AG08395 (cell line): ENCODE measurements at regions not wholly inside any gene's neighbourhood (a gene's known extent, or its start where the extent isn't known, plus 50 kb on each side); places are given as distances from the start of the nearest gene placed in this dataset.
"Not testable (repeated sequence)": the region's sequence is repeated elsewhere in the genome, so short reads cannot be mapped to it uniquely, and the experiment has no call there.

Experiments
- DNase-seq: peaks from one replicate; pipeline ENCODE4 v3.0.0; 2012; ENCODE audit warnings: mixed read lengths, low spot score

DNA sequence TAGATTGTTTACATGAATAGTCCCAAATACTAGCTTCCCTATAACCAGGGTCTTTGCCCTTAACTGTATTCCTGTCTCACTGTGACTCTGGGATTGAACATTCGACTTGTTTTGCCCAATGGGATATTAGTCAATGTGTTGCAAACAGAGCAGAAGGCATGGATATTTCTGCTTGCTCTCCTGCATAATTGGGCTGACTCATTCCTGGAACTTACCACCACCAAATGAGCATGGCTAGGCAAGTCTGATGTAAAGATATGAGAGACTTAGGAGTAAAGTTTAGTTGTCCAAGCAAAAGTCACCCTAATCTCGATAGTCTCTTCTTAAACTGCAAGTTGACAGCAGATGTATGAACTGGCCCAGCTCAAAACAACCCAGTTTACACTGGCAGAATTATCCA lies 273.5 kb upstream of the CCNG1 start:
- DNase-seq = no peak

GRCh38 chr5:163165277-163165676 lies 272.1 kb upstream of the CCNG1 start:
- no peak for DNase-seq

DNA sequence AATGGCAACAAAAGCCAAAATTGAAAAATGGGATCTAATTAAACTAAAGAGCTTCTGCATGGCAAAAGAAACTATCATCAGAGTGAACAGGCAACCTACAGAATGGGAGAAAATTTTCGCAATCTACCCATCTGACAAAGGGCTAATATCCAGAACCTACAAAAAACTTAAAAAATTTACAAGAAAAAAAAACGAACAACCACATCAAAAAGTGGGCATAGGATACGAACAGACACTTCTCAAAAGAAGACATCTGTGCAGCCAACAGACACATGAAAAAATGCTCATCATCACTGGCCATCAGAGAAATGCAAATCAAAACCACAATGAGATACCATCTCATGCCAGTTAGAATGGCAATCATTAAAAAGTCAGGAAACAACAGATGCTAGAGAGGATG lies 267.2 kb upstream of the CCNG1 start:
- DNase-seq = not testable (repeated sequence)

- DNase-seq = no peak
Measured at GRCh38 chr5:163172540-163173338, 264.7 kb upstream of the CCNG1 start.

DNA sequence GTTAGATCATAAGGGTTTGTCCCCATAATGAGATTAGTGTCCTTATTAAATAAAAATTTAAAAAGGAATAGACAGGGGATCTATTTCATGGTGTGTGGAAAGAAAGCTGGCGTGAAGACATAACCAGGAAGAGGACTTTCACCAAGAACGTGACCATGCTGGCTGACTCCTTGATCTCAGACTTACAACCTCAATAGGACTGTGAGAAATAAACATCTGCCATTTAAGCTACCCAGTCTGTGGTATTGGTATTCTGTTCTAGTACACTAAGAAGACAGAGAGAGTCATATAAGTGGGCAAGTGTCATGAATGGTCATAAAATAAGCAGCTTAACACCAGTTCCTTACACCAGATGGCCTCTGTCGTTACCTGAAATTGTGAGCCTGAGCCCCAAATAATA lies 259.4 kb upstream of the CCNG1 start:
- DNase-seq = no peak

DNA sequence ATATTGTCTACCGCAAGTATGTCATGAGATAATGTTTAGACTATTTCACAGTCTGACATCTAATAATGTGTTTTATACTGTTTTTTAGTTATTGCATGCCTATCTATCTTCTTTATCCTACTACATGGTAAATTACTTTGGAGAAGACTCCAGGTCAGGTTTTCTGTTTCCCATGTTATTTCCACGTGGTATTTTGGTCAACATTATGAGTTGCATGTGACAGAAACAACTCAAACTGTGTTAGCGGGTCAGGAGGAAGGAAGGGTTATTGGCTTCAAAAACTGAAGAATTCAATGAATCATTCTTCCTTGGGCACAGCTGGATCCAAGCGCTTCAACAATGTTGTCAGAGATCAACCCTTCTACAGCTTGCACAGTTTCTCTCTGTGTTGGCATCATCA lies 252.1 kb upstream of the CCNG1 start:
- no peak for DNase-seq

DNA sequence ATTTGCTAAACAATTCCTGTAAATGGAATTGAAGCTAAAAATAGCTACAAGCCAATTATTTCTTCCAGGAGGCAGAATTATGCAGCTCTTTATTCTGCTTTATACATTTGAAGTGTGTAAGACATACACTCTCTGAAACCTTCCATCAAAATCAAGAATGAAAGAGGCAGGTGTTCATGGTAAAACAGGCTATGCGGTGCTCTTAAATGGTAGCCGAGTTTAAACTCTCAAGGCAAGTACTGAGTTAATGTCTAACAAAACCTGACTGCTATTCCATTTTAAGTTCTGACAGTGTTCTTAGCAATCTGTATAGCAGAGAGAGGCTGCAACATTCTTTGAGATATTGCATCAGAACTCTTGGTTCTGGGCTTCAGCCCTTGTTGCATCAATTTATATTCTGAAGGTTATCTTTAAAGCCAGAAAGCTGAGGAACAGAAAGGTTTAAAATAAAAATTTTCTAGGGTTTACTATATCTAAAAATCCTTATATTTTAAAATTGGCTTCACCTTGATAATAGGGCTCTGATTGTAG lies 248.3 kb upstream of the CCNG1 start:
- DNase-seq = no peak

GRCh38 chr5:163190283-163190682 lies 247.1 kb upstream of the CCNG1 start:
- no peak for DNase-seq

- DNase-seq = no peak
Measured at GRCh38 chr5:163190784-163191183, 246.6 kb upstream of the CCNG1 start.

DNA sequence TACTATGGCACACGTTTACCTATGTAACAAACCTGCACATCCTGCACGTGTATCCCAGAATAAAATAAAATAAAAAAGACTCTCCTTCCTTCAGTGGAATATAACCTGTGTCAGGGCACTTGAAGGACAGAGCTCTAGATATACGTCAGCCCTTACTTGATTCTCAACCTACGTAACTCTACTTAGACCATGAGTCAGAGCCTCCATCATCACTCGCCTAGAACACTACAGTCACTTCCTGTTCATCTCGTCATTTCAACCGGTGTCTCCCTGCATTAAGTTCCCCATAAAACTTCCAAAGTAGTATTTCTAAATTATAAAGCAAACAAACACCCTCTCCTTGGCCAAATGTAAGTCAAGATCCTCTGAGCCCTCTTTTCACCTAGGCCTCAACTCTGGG lies 243.5 kb upstream of the CCNG1 start:
- no peak for DNase-seq

- no peak for DNase-seq
Measured at GRCh38 chr5:163205645-163206044, 231.8 kb upstream of the CCNG1 start.

- no peak for DNase-seq
Measured at GRCh38 chr5:163221581-163221980, 215.8 kb upstream of the CCNG1 start.

GRCh38 chr5:163222982-163223381 lies 214.4 kb upstream of the CCNG1 start:
- DNase-seq = no peak

DNA sequence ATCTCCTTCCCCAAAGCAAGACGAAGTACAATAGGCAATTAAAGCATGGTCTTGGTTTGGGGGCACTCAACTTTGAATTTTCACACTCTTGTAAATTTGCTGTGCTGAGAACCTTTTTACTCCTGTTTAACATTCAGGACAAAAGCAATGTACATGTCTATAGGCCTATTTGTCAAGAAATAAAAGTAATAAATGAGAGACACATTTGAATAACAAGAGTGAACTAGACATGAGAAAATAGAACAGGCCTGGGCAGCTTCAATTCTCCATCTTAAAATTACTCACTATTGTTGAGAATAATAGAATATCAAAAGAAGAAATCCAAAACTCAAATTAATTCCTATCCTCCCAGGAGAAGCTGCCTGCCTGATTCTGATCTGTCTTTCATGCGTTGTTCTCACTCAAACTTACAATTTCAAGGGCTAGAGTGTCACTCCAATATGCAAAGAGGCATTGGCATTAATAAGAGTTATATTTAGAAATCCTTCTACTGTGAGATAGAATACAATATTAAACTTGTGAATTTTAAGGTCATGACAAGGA lies 192.9 kb upstream of the CCNG1 start:
- DNase-seq = no peak

GRCh38 chr5:163245584-163245983 lies 191.8 kb upstream of the CCNG1 start:
- DNase-seq = no peak

DNA sequence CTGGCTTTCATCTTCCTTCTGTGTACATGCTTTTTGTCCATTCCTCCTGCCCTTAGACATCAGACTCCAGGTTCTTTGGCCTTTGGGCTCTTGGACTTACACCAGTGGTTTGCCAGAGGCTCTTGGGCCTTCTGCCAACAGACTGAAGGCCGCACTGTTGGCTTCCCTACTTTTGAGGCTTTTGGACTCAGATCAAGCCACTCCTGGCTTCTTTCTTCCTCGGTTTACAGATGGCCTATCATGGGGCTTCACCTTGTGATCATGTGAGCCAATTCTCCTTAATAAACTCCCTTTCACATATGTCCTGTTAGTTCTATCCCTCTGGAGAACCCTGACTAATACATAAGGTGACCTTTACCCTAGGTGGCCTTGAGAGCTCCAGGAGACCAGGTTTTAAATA lies 189.1 kb upstream of the CCNG1 start:
- no peak for DNase-seq

- no peak for DNase-seq
Measured at GRCh38 chr5:163248871-163249270, 188.5 kb upstream of the CCNG1 start.

DNA sequence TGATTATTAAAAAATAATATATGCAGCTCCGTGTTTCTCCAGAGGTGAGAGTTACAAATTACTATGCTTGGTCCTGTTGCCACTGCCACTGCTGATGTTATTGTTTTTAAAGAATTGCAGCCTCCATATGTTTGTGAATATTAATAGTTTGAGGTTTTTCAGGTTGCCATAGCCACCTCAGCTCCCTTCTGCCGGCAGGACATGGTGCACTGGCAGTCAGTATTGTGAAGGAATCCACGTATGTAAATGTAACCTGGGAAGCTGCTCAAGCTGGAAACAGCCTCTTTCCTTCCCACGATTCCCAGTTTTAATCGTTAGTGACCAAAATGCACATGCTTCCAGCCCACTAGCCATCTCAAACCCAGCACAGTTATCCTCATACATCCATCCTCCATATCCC lies 184.4 kb upstream of the CCNG1 start:
- no peak for DNase-seq

DNA sequence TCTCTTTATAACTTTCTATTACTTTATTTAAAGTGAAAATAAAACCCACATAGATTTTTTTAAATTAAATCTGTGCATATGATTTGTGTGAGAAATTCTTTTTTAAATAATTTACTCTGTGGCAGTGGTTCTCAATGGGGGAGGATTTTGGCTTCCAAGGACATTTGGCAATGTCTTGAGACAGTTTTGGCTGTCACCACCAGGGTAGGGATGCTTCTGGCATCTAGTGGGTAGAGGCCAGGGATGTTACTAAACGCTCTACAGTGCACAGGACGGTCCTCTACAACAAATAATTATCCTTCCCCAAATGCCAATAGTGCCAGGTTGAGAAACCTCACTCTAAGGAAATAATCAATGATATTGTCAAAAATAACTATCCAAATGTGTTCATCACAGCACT lies 177.9 kb upstream of the CCNG1 start:
- no peak for DNase-seq

- no peak for DNase-seq
Measured at GRCh38 chr5:163260471-163260870, 176.9 kb upstream of the CCNG1 start.

- DNase-seq = no peak
Measured at GRCh38 chr5:163260961-163261360, 176.4 kb upstream of the CCNG1 start.

GRCh38 chr5:163261647-163262269 lies 175.6 kb upstream of the CCNG1 start:
- no peak for DNase-seq

GRCh38 chr5:163266249-163266648 lies 171.1 kb upstream of the CCNG1 start:
- not testable (repeated sequence) for DNase-seq
